Vagina (tissue), 2 donors: ENCODE measurements at regions not wholly inside any gene's neighbourhood (a gene's known extent, or its start where the extent isn't known, plus 50 kb on each side); places are given as distances from the start of the nearest gene placed in this dataset.
"Not testable (repeated sequence)": the region's sequence is repeated elsewhere in the genome, so short reads cannot be mapped to it uniquely, and the experiment has no call there.

ENCODE experiments used
- DNase-seq, 2 donors: peaks; one replicate each; pipeline ENCODE4 v3.0.0-alpha.2; 2017; ENCODE audit errors: extremely low spot score in 2 of 2
- H3K27ac ChIP-seq: fragments of 200-600 bp; sonication (generic); one replicate; pipeline ENCODE4 v1.5.1; 2019
- H3K27me3 ChIP-seq: fragments of 200-600 bp; sonication (generic); one replicate; pipeline ENCODE4 v1.5.1; 2019
- H3K36me3 ChIP-seq, 2 donors: fragments of 200-600 bp; sonication (generic); one replicate each; pipeline ENCODE4 v1.5.1; 2017 to 2019
- H3K4me1 ChIP-seq: fragments of 200-600 bp; sonication (generic); one replicate; pipeline ENCODE4 v1.5.1; 2019
- H3K4me3 ChIP-seq, 2 donors: fragments of 200-600 bp; sonication (generic); 1 replicate in 1 of 2; 2 replicates in 1 of 2; pipeline ENCODE4 v1.5.1; 2016 to 2019
- H3K9me3 ChIP-seq: fragments of 200-600 bp; sonication (generic); one replicate; pipeline ENCODE4 v1.5.1; 2019
- CTCF ChIP-seq, 3 experiments: fragments of 450-650 bp in 2 of 3; fragments of 200-600 bp in 1 of 3; sonication (generic) in 1 of 3; IDR thresholded peaks; one replicate each; pipeline ENCODE4 v1.5.1; 2017 to 2019; ENCODE audit warnings: antibody characterized with exemption in 3 of 3, mild to moderate bottlenecking in 2 of 3, moderate library complexity in 2 of 3
- POLR2A ChIP-seq, 2 donors: fragments of 450-650 bp; IDR thresholded peaks; one replicate each; pipeline ENCODE4 v1.6.1; 2017; ENCODE audit warnings: antibody characterized with exemption in 2 of 2, mild to moderate bottlenecking in 2 of 2, moderate library complexity in 2 of 2
- POLR2AphosphoS5 ChIP-seq, 2 donors: sonication (generic); formaldehyde crosslinking; IDR thresholded peaks; one replicate each; pipeline ENCODE4 v1.9.0; 2017; ENCODE audit warnings: antibody characterized with exemption in 2 of 2, mild to moderate bottlenecking in 2 of 2, low read depth in 1 of 2; ENCODE audit not compliant: insufficient read depth in 1 of 2
- intact Hi-C: fragments of 100-400 bp; cut with DNase I; formaldehyde crosslinking; loops from one replicate; pipeline ENCODE4 v1.15.1; 2023

- no peaks in the 10 kb centered on the region for H3K9me3 ChIP-seq
- intact Hi-C loops = no loop called here
- H3K4me3 ChIP-seq = no peak overlapping the region
- H3K4me1 ChIP-seq = no peaks in the 10 kb centered on the region
- no peak overlapping the region for H3K27ac ChIP-seq
- H3K36me3 ChIP-seq = no peaks in the 10 kb centered on the region
- no peak for DNase-seq
- TF ChIP-seq CTCF (IDR thresholded peaks at IDR 0.05) (no peak), POLR2A (IDR thresholded peaks at IDR 0.05) (no peak)
- no peaks in the 10 kb centered on the region for H3K27me3 ChIP-seq
These were observed 133.4 kb downstream of the RTP5 start for GRCh38 chr2:242002944-242003343.

- Histone ChIP-seq H3K9me3 (no peaks in the 10 kb centered on the region), H3K27me3 (no peaks in the 10 kb centered on the region), H3K27ac (no peak overlapping the region), H3K4me1 (no peaks in the 10 kb centered on the region), H3K4me3 (no peak overlapping the region), H3K36me3 (no peaks in the 10 kb centered on the region)
- intact Hi-C loops = no loop called here
- TF ChIP-seq POLR2AphosphoS5 (IDR thresholded peaks at IDR 0.05; ENCODE audit: insufficient read depth in 1 of 2, low read depth in 1 of 2) (no peak), POLR2A (IDR thresholded peaks at IDR 0.05) (no peak), CTCF (IDR thresholded peaks at IDR 0.05) (no peak)
- no peak for DNase-seq
These were observed 134.8 kb downstream of the RTP5 start for GRCh38 chr2:242004223-242004901.

GRCh38 chr2:242004902-242005230, 135.3 kb downstream of the RTP5 start:
- no peak overlapping the region for H3K27ac ChIP-seq
- H3K4me1 ChIP-seq = no peaks in the 10 kb centered on the region
- DNase-seq = no peak
- no peaks in the 10 kb centered on the region for H3K36me3 ChIP-seq
- H3K27me3 ChIP-seq = no peaks in the 10 kb centered on the region
- no peak for TF ChIP-seq CTCF (IDR thresholded peaks at IDR 0.05)
- no peak for TF ChIP-seq POLR2AphosphoS5 (IDR thresholded peaks at IDR 0.05; ENCODE audit: insufficient read depth in 1 of 2, low read depth in 1 of 2)
- no peak for TF ChIP-seq POLR2A (IDR thresholded peaks at IDR 0.05)
- H3K4me3 ChIP-seq = no peak overlapping the region
- intact Hi-C loops = no loop called here
- H3K9me3 ChIP-seq = no peaks in the 10 kb centered on the region

GRCh38 chr2:242006091-242006634, 136.6 kb downstream of the RTP5 start:
- H3K27ac ChIP-seq, intact Hi-C loops, DNase-seq, H3K27me3 ChIP-seq, H3K36me3 ChIP-seq, H3K4me1 ChIP-seq, H3K4me3 ChIP-seq, H3K9me3 ChIP-seq: not testable (repeated sequence)

- H3K4me3 ChIP-seq, H3K4me1 ChIP-seq, intact Hi-C loops, DNase-seq, H3K36me3 ChIP-seq, H3K27me3 ChIP-seq, H3K27ac ChIP-seq, H3K9me3 ChIP-seq: not testable (repeated sequence)
These were observed 139.4 kb downstream of the RTP5 start for GRCh38 chr2:242008908-242009307.

GRCh38 chr2:242009846-242010245, 140.3 kb downstream of the RTP5 start:
- intact Hi-C loops, H3K4me1 ChIP-seq: not testable (repeated sequence)

GRCh38 chr2:242010252-242011166, 141.0 kb downstream of the RTP5 start:
- H3K36me3 ChIP-seq, DNase-seq, H3K27me3 ChIP-seq, H3K4me3 ChIP-seq, H3K9me3 ChIP-seq, intact Hi-C loops, H3K27ac ChIP-seq, H3K4me1 ChIP-seq: not testable (repeated sequence)

More at GRCh38 chr2:242009846-242010245, 140.3 kb downstream of the RTP5 start:
- H3K27ac ChIP-seq, H3K36me3 ChIP-seq, H3K4me3 ChIP-seq, H3K27me3 ChIP-seq, H3K9me3 ChIP-seq, DNase-seq: not testable (repeated sequence)
